Endothelial cell of umbilical vein (primary cell): ENCODE measurements at regions not wholly inside any gene's neighbourhood (a gene's known extent, or its start where the extent isn't known, plus 50 kb on each side); places are given as distances from the start of the nearest gene placed in this dataset.

Source experiments
- BruUV-seq: library from RNA; stranded (reverse); fragments of 400-500 nt; replicated peaks from 2 replicates; lab custom pipeline; 2021; lab: Mats Ljungman, UMichigan
- CTCF ChIA-PET: fragments of 300-600, 350-600 bp; sonication (Branson Sonifier 250); formaldehyde crosslinking; loops from one replicate; lab custom pipeline; 2021; ENCODE audit warnings: antibody characterized with exemption, inconsistent platforms; lab: Charles Lee
- POLR2A ChIA-PET: fragments of 300-600, 350-600 bp; sonication (Branson Sonifier 250); formaldehyde crosslinking; loops from one replicate; lab custom pipeline; 2021; ENCODE audit warnings: antibody characterized with exemption, inconsistent platforms; lab: Charles Lee
- DNase-seq: peaks from one replicate; pipeline ENCODE4 v3.0.0-alpha.2; 2011; ENCODE audit warnings: low read depth, low spot score
- FAIRE-seq: peaks from 2 replicates; lab custom pipeline; 2011; peaks lifted over from hg19 to GRCh38; lab: Jason Lieb, UNC
- H2AFZ ChIP-seq: 2 replicates; pipeline ENCODE4 v1.6.0; 2012; ENCODE audit warnings: low read depth, low read length, control low read depth, inconsistent platforms
- H3K27ac ChIP-seq: 2 replicates; pipeline ENCODE4 v1.5.1; 2011; ENCODE audit warnings: low read depth, mild to moderate bottlenecking, control low read depth, low read length, moderate library complexity; ENCODE audit not compliant: insufficient read depth
- H3K27me3 ChIP-seq, 2 experiments: 2 replicates each; pipeline versions ENCODE4 v1.6.0 to v1.6.1; 2011; ENCODE audit warnings: low read length in 2 of 2, mixed read lengths in 1 of 2; ENCODE audit not compliant: control insufficient read depth in 2 of 2, insufficient read depth in 2 of 2
- H3K36me3 ChIP-seq, 2 experiments: 2 replicates in 1 of 2; 3 replicates in 1 of 2; pipeline ENCODE4 v1.5.1; 2011; ENCODE audit warnings: low read length in 2 of 2, mild to moderate bottlenecking in 1 of 2, moderate library complexity in 1 of 2; ENCODE audit not compliant: control insufficient read depth in 2 of 2, insufficient read depth in 2 of 2; ENCODE audit errors: extremely low read depth in 1 of 2
- H3K4me1 ChIP-seq: 3 replicates; pipeline ENCODE4 v1.5.1; 2011; ENCODE audit warnings: mild to moderate bottlenecking, low read length; ENCODE audit not compliant: control insufficient read depth, insufficient read depth; ENCODE audit errors: extremely low read depth
- H3K4me2 ChIP-seq: 2 replicates; pipeline ENCODE4 v1.6.1; 2011; ENCODE audit warnings: low read length, control low read depth, mixed read lengths; ENCODE audit not compliant: insufficient read depth
- H3K4me3 ChIP-seq, 3 experiments: fragments of 200-600 bp in 1 of 3; sonication (generic), shearing (Covaris generic) in 1 of 3; replicated peaks in 1 of 3; 2 replicates each; pipeline ENCODE4 v1.5.1; 2011 to 2016; ENCODE audit warnings: control low read depth in 3 of 3, low read length in 3 of 3, mild to moderate bottlenecking in 2 of 3, inconsistent platforms in 1 of 3, low read depth in 1 of 3, moderate library complexity in 1 of 3; ENCODE audit not compliant: insufficient read depth in 1 of 3
- H3K79me2 ChIP-seq: 2 replicates; pipeline ENCODE4 v1.6.0; 2012; ENCODE audit warnings: low read length, inconsistent platforms; ENCODE audit not compliant: control insufficient read depth, insufficient read depth
- H3K9ac ChIP-seq: replicated peaks from 2 replicates; pipeline ENCODE3; 2011; ENCODE audit warnings: low read length, control low read depth; ENCODE audit not compliant: insufficient read depth; ENCODE audit errors: extremely low read depth
- H3K9me1 ChIP-seq: replicated peaks from 3 replicates; pipeline ENCODE4 v1.6.0; 2011; ENCODE audit warnings: mild to moderate bottlenecking, low read length; ENCODE audit not compliant: control insufficient read depth, insufficient read depth; ENCODE audit errors: extremely low read depth
- H3K9me3 ChIP-seq: replicated peaks from 2 replicates; pipeline ENCODE4 v1.5.1; 2012; ENCODE audit warnings: low read length, inconsistent platforms; ENCODE audit not compliant: control insufficient read depth, insufficient read depth
- H4K20me1 ChIP-seq: replicated peaks from 2 replicates; pipeline ENCODE3; 2011; ENCODE audit warnings: mild to moderate bottlenecking, low read length; ENCODE audit not compliant: control insufficient read depth, insufficient read depth; ENCODE audit errors: extremely low read depth
- CTCF ChIP-seq, 2 donors: IDR thresholded peaks; 1 replicate in 1 of 2; 2 replicates in 1 of 2; pipeline ENCODE4 v1.5.1; 2011; ENCODE audit warnings: low read length in 2 of 2, mild to moderate bottlenecking in 2 of 2, moderate library complexity in 2 of 2, control low read depth in 1 of 2, inconsistent platforms in 1 of 2, low read depth in 1 of 2; ENCODE audit not compliant: insufficient read depth in 1 of 2; ENCODE audit errors: extremely low read depth in 1 of 2
- EZH2 ChIP-seq: IDR thresholded peaks from 2 replicates; pipeline ENCODE4 v1.6.1; 2012; ENCODE audit warnings: borderline replicate concordance, low read depth, mild to moderate bottlenecking, moderate library complexity, low read length, inconsistent platforms; ENCODE audit not compliant: severe bottlenecking
- FOS ChIP-seq: IDR thresholded peaks from 2 replicates; pipeline ENCODE4 v1.6.1; 2011; ENCODE audit warnings: mild to moderate bottlenecking, low read length, moderate library complexity, borderline replicate concordance; ENCODE audit not compliant: insufficient read depth
- GATA2 ChIP-seq: IDR thresholded peaks from 2 replicates; pipeline ENCODE4 v1.7.0; 2011; ENCODE audit warnings: low read depth, mild to moderate bottlenecking, moderate library complexity, mixed read lengths, low read length; ENCODE audit not compliant: insufficient read length, insufficient read depth
- JUN ChIP-seq: IDR thresholded peaks from 2 replicates; pipeline ENCODE4 v1.6.1; 2011; ENCODE audit warnings: borderline replicate concordance, low read depth; ENCODE audit not compliant: insufficient read length, insufficient read depth
- MAX ChIP-seq: IDR thresholded peaks from 2 replicates; pipeline ENCODE4 v1.6.1; 2011; ENCODE audit not compliant: insufficient read depth, insufficient read length
- MYC ChIP-seq: IDR thresholded peaks from one replicate; pipeline ENCODE4 v1.6.1; 2011; ENCODE audit warnings: mild to moderate bottlenecking, low read depth, low read length
- POLR2A ChIP-seq: IDR thresholded peaks from 2 replicates; pipeline ENCODE4 v1.6.1; 2012; ENCODE audit warnings: low read depth, mild to moderate bottlenecking, control low read depth, low read length
- POLR2AphosphoS5 ChIP-seq: IDR thresholded peaks from 2 replicates; pipeline ENCODE4 v1.6.1; 2012; ENCODE audit warnings: low read depth, mild to moderate bottlenecking, control low read depth, low read length, moderate library complexity; ENCODE audit not compliant: insufficient read depth
- dilution Hi-C: fragments of 300-500 bp; cut with MboI; formaldehyde crosslinking; loops from one replicate; pipeline ENCODE4 v1.15.0; 2019; ENCODE audit warnings: low sequenced_read_pairs; ENCODE audit not compliant: extremely low pct_ligation_motif_present
- intact Hi-C: fragments of 100-400 bp; cut with micrococcal nuclease; formaldehyde crosslinking; loops from one replicate; pipeline ENCODE4 v1.10.0; 2022

GRCh38 chr2:41913921-41914609 lies 133.8 kb upstream of the PKDCC start:
- Histone ChIP-seq H3K36me3 (no peaks in the 10 kb centered on the region), H2AFZ (no peak overlapping the region), H4K20me1 (no peaks in the 10 kb centered on the region), H3K4me3 (no peak overlapping the region), H3K9me3 (no peaks in the 10 kb centered on the region), H3K27ac (no peak overlapping the region), H3K27me3 (peaks cover 3 to 5% of the 10 kb centered on the region in 2 experiments), H3K9me1 (no peaks in the 10 kb centered on the region), H3K79me2 (no peaks in the 10 kb centered on the region), H3K9ac (no peak overlapping the region), H3K4me2 (no peak overlapping the region), H3K4me1 (no peaks in the 10 kb centered on the region)
- ChIA-PET POLR2A (no interaction called here), CTCF (no interaction called here)
- no TSS peak for BruUV-seq
- intact Hi-C loops (no loop called here), dilution Hi-C loops (no loop called here)
- no peak for TF ChIP-seq JUN
- DNase-seq (no peak), FAIRE-seq (no peak)

GRCh38 chr2:41914936-41915335 lies 132.9 kb upstream of the PKDCC start:
- intact Hi-C loops (no loop called here), dilution Hi-C loops (no loop called here)
- Histone ChIP-seq H4K20me1 (no peaks in the 10 kb centered on the region), H3K9me3 (no peaks in the 10 kb centered on the region), H3K4me3 (no peak overlapping the region), H3K9ac (no peak overlapping the region), H3K4me2 (no peak overlapping the region), H3K27ac (no peak overlapping the region), H3K36me3 (no peaks in the 10 kb centered on the region), H2AFZ (no peak overlapping the region), H3K27me3 (peaks cover 3 to 5% of the 10 kb centered on the region in 2 experiments), H3K4me1 (no peaks in the 10 kb centered on the region), H3K79me2 (no peaks in the 10 kb centered on the region), H3K9me1 (no peaks in the 10 kb centered on the region)
- no peak for DNase-seq
- POLR2A ChIA-PET, result no interaction called here
- FAIRE-seq, result no peak
- BruUV-seq, result no TSS peak
- CTCF ChIA-PET, result no interaction called here
- TF ChIP-seq JUN (no peak), EZH2 (no peak), CTCF (IDR thresholded peaks at IDR 0.05; ENCODE audit: extremely low read depth in 1 of 2, insufficient read depth in 1 of 2, low read depth in 1 of 2, low read length in 2 of 2) (no peak), FOS (no peak), MAX (no peak), POLR2A (no peak), MYC (no peak), POLR2AphosphoS5 (no peak), GATA2 (no peak)
